RWPE1 (cell line): ENCODE measurements at regions not wholly inside any gene's neighbourhood (a gene's known extent, or its start where the extent isn't known, plus 50 kb on each side); places are given as distances from the start of the nearest gene placed in this dataset.

Experiments
- CTCF ChIA-PET: fragments of 350-600 bp; sonication (Branson Sonifier 250); formaldehyde crosslinking; extraction: SDS; loops from one replicate; lab custom pipeline; 2021; lab: Yijun Ruan, JAX
- POLR2A ChIA-PET: fragments of 400-600 bp; formaldehyde crosslinking; extraction: SDS; loops from one replicate; lab custom pipeline; 2020; ENCODE audit warnings: antibody characterized with exemption; ENCODE audit not compliant: low non-redundant PET; lab: Yijun Ruan, JAX
- DNase-seq: peaks from one replicate; pipeline ENCODE4 v3.0.0; 2012; ENCODE audit warnings: low spot score
- H3K27ac ChIP-seq: fragments of 450-650 bp; 2 replicates; pipeline ENCODE4 v1.5.1; 2017
- CTCF ChIP-seq: fragments of 450-650 bp; conservative IDR thresholded peaks from 2 replicates; pipeline ENCODE4 v1.5.1; 2017; ENCODE audit warnings: low read depth, mild to moderate bottlenecking

DNA sequence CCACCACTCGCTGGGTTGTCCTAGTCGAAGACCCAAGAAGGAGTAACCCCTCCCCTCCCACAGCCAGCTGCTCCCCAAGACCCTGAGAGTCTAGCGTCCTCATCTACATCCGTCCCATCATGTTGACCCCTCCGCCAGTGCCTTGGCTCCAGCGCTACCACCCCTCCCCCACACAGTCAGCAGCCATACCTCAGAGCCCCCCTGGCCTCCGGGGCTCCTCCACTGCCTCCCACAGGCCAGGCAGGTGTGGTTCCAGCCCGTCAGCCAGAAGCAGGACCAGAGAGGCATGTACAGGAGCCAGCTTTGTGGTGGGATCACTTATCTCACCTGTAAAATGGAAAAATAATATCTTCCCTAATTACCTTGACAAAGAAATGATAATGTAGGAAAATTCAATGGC is 51.5 kb upstream of the PHF21B start:
- no peak for DNase-seq
- no peak overlapping the region for H3K27ac ChIP-seq
- TF ChIP-seq CTCF = no peak
- ChIA-PET CTCF (no interaction called here), POLR2A (no interaction called here)

DNA sequence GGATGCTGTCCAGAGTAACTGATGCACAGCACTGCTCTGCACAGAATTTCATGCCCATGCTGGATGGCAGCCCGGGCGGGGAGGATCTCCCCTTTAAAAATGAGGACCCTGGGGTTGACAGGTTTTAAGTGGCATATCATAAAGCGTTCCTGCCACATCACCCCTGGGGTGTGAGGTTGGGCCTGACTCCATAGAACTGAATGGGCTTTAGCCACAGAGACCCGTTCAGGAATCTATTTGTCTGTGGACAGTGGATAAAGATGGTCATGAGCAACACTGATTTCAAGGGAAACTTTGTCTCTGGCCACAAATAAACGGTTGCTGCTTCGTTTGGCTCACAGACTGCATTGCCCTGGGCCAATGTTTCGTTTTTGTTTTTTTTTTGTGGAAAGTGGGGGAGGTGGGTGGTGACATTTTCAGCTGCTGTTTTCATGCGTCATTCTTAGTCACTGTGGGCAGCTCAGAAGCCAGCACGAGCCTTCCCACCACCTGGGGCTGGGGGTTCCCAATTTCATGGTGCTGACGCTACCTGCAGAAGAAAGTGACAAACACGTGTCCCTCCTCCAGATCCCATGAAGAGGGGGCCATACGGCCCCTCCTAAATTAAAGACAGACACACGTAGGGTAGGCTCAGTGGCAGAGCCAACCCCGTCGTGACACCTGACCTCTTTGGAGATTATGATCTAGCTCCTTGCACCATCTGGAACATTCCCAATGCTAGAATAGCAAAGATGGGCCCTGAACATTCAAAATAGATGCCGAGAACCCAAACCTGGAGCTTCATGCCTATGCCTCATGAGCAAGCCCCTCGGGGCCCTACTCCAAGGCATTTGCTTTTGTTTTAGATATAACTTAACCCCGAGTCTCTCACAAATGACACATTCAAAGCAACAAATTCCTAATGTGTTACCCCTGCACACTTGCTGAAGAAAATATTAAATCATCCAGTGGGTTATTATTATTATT is 54.8 kb upstream of the PHF21B start:
- H3K27ac ChIP-seq = no peak overlapping the region
- peak; percentile 54 for DNase-seq
- ChIA-PET CTCF (no interaction called here), POLR2A (no interaction called here)
- TF ChIP-seq CTCF = no peak

- POLR2A ChIA-PET = no interaction called here
- no peak for TF ChIP-seq CTCF
- DNase-seq = no peak
- no peak overlapping the region for H3K27ac ChIP-seq
- CTCF ChIA-PET = no interaction called here
Measured at GRCh38 chr22:45065726-45066125, 55.9 kb upstream of the PHF21B start.

GRCh38 chr22:45067731-45068130 is 57.9 kb upstream of the PHF21B start:
- CTCF ChIA-PET = no interaction called here

DNA sequence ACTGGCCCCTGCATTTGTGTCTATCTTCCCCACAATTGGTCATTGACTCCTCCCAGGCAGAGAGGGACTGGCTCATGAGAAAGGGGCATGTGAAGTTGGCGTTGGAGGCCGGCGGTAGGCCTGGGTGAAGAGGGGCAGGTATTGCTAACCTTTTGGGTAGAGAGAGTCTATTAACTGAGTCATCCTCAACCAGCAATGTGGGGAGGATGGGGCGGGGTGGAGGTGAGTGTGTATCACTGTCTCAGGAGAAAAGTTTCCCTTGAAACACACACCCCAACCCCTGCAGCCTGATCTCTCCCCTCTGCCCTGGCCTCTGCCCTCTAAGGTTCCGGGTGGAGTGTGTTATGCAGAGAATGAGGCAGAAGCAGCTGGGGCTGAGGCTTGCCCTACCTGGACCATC is 60.1 kb upstream of the PHF21B start:
- ChIA-PET CTCF (no interaction called here), POLR2A (no interaction called here)
- no peak for TF ChIP-seq CTCF
- no peak overlapping the region for H3K27ac ChIP-seq
- peak; percentile 62 for DNase-seq

More at GRCh38 chr22:45067731-45068130, 57.9 kb upstream of the PHF21B start:
- POLR2A ChIA-PET = no interaction called here
- no peak overlapping the region for H3K27ac ChIP-seq
- DNase-seq = no peak
- TF ChIP-seq CTCF = no peak

DNA sequence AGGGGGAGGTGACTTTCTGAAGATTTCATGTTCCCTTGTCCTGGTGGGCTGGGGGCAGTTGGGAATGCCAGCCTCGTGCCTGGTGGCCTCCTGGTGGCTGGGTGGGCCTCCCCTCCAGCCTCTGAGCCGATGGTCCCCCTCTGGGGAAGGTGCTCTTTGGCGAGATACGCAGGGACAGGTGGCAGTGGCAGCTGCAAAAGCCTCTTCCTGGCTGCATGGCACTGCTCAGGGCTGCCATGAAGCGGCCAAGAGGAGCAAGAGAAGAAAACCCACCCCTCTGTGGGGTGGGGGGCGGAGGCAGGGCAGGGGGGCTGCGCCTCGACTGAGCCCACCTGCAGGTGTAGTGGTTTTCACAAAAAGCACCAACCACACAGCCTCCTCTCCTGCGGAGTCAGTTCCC is 61.8 kb upstream of the PHF21B start:
- H3K27ac ChIP-seq = 0 out of 2 replicates have a peak overlapping the region, but pooled peaks have one; percentile 4
- TF ChIP-seq CTCF = no peak
- DNase-seq = no peak
- CTCF ChIA-PET = no interaction called here
- POLR2A ChIA-PET = no interaction called here
